BLaER1 (cell line): ENCODE measurements at regions not wholly inside any gene's neighbourhood (a gene's known extent, or its start where the extent isn't known, plus 50 kb on each side); places are given as distances from the start of the nearest gene placed in this dataset.
"Not testable (repeated sequence)": the region's sequence is repeated elsewhere in the genome, so short reads cannot be mapped to it uniquely, and the experiment has no call there.

ENCODE experiments used
- H3K27ac ChIP-seq: shearing (Covaris generic); formaldehyde crosslinking; 2 replicates; pipeline ENCODE4 v1.8.1; 2022
- H3K27me3 ChIP-seq: shearing (Covaris generic); formaldehyde crosslinking; 2 replicates; pipeline ENCODE4 v1.8.1; 2022
- H3K36me3 ChIP-seq: shearing (Covaris generic); formaldehyde crosslinking; 2 replicates; pipeline ENCODE4 v1.8.1; 2022
- H3K4me1 ChIP-seq: shearing (Covaris generic); formaldehyde crosslinking; 2 replicates; pipeline ENCODE4 v1.8.1; 2022
- H3K4me2 ChIP-seq: shearing (Covaris generic); formaldehyde crosslinking; 2 replicates; pipeline ENCODE4 v1.8.1; 2022
- H3K4me3 ChIP-seq: shearing (Covaris generic); formaldehyde crosslinking; 2 replicates; pipeline ENCODE4 v1.8.1; 2022
- H3K9ac ChIP-seq: shearing (Covaris generic); formaldehyde crosslinking; 2 replicates; pipeline ENCODE4 v1.8.1; 2022
- H3K9me3 ChIP-seq: shearing (Covaris generic); formaldehyde crosslinking; 2 replicates; pipeline ENCODE4 v1.8.1; 2022
- H4K20me1 ChIP-seq: shearing (Covaris generic); formaldehyde crosslinking; 2 replicates; pipeline ENCODE4 v1.8.1; 2022
- Cebpa-rat ChIP-seq: shearing (Covaris generic); IDR thresholded peaks from 2 replicates; pipeline ENCODE4 v1.8.1; 2022

DNA sequence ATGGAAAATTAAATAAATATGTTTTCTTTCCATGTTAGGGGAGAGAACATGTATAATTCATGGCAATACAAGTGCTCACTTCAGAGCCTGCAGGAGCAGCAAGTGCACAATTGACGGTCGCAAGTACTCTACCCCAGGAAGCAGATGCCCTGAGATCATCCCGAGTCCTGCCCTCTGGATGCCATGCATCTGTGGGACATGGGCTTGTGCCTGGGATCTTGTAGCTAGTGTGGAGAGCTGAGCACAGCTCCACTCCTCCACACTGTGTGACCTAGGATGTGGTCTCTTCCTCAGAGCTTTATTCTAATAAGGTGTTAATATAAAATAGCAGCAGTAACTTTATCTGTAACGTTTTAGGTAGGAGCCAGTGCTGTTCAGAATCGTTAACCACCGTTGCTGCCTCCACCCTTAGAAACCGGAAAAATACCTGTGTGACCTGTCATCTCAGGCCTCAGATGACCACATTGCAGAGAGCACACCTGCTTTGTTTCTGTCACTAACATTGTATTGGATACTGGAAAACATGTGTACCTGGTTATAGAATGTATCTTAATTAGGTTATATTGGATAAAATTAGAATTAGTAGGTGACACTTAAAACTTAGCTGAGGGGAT lies 105.0 kb upstream of the GOLGA6L6 start:
- no peaks in the 10 kb centered on the region for H3K36me3 ChIP-seq
- no peaks in the 10 kb centered on the region for H3K4me1 ChIP-seq
- no peaks in the 10 kb centered on the region for H3K27me3 ChIP-seq
- no peak overlapping the region for H3K27ac ChIP-seq
- H3K9me3 ChIP-seq: no peaks in the 10 kb centered on the region
- no peak for TF ChIP-seq Cebpa-rat
- no peaks in the 10 kb centered on the region for H4K20me1 ChIP-seq
- no peak overlapping the region for H3K4me2 ChIP-seq
- no peak overlapping the region for H3K4me3 ChIP-seq
- no peak overlapping the region for H3K9ac ChIP-seq

DNA sequence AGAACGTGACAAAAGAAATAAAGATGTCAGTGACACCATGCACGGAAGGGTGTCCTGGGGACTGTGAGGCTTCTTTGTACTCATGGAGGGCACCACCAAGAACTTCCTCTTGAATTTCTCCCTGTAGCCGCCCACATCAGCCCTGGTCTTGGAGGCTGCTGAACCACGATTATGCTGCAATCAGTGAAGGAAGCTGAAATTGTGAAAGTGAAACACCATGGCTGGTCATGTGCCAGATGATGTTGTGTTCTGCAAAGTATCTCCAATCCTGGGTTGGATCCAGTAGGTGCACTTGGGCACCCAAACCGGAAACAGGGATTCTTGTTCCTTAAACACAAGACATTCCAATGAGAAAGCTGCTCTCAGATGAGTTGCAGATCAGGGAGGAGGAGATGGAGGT lies 104.4 kb upstream of the GOLGA6L6 start:
- H3K36me3 ChIP-seq: no peaks in the 10 kb centered on the region
- peak overlapping the region; percentile 1; the same call in 1 of the 2 replicates for H3K4me2 ChIP-seq
- H3K9ac ChIP-seq: no peak overlapping the region
- H4K20me1 ChIP-seq: no peaks in the 10 kb centered on the region
- no peak for TF ChIP-seq Cebpa-rat
- no peak overlapping the region for H3K4me3 ChIP-seq
- no peak overlapping the region for H3K27ac ChIP-seq
- H3K9me3 ChIP-seq: no peaks in the 10 kb centered on the region
- no peaks in the 10 kb centered on the region for H3K4me1 ChIP-seq
- no peaks in the 10 kb centered on the region for H3K27me3 ChIP-seq

DNA sequence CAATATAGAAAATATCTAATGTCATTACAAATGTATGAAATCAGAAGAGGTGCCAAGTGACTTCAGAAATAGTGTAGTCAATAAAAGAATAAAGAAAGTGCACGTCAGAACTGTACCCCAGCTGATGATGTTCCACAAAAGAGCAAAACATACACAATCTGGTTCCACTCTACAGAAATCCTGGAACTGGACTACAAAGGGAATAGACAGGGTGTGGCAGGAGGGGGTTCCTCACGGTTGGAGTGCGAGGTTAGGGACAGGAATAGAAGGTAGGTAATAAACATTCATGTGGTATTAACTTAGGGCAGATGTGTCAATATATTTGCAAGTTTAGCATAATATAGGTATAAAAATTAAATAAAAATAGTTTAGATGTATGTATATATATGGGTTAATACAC lies 103.3 kb upstream of the GOLGA6L6 start:
- no peaks in the 10 kb centered on the region for H3K9me3 ChIP-seq
- H3K27me3 ChIP-seq: no peaks in the 10 kb centered on the region
- no peak overlapping the region for H3K9ac ChIP-seq
- TF ChIP-seq Cebpa-rat: no peak
- no peaks in the 10 kb centered on the region for H3K4me1 ChIP-seq
- H4K20me1 ChIP-seq: no peaks in the 10 kb centered on the region
- H3K4me3 ChIP-seq: no peak overlapping the region
- H3K36me3 ChIP-seq: no peaks in the 10 kb centered on the region
- H3K4me2 ChIP-seq: no peak overlapping the region
- no peak overlapping the region for H3K27ac ChIP-seq

DNA sequence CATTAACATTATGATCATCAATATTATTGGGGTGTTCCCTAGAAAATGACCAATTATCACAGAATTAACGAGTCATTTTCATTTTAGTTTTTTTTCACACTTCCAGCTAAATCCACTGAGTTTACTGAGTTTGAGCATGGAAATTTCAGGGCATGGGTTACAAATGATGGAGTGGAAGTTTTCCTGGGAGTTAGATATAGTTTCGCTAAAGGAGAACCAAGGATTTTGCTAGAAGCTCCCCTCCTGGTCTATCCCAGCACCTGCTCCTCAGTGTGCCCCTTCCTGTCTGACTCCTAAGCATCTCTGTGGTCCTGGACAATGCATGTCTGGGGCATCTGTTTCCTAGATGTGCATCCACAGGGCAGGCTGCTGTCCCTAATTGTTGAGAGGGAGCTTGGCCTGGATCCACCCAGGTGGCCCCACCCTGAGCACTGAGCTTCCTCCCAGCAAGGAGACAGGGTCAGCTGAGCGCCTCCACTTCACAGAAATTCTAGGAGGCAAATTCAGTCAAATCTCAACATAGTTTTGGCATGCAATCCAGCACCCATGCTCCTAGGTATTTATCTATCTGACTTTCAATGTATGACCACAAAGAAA lies 102.3 kb upstream of the GOLGA6L6 start:
- H3K9me3 ChIP-seq: no peaks in the 10 kb centered on the region
- no peak overlapping the region for H3K4me3 ChIP-seq
- H3K27me3 ChIP-seq: no peaks in the 10 kb centered on the region
- no peak overlapping the region for H3K9ac ChIP-seq
- TF ChIP-seq Cebpa-rat: no peak
- H3K4me2 ChIP-seq: no peak overlapping the region
- no peak overlapping the region for H3K27ac ChIP-seq
- H3K36me3 ChIP-seq: no peaks in the 10 kb centered on the region
- no peaks in the 10 kb centered on the region for H4K20me1 ChIP-seq
- no peaks in the 10 kb centered on the region for H3K4me1 ChIP-seq

DNA sequence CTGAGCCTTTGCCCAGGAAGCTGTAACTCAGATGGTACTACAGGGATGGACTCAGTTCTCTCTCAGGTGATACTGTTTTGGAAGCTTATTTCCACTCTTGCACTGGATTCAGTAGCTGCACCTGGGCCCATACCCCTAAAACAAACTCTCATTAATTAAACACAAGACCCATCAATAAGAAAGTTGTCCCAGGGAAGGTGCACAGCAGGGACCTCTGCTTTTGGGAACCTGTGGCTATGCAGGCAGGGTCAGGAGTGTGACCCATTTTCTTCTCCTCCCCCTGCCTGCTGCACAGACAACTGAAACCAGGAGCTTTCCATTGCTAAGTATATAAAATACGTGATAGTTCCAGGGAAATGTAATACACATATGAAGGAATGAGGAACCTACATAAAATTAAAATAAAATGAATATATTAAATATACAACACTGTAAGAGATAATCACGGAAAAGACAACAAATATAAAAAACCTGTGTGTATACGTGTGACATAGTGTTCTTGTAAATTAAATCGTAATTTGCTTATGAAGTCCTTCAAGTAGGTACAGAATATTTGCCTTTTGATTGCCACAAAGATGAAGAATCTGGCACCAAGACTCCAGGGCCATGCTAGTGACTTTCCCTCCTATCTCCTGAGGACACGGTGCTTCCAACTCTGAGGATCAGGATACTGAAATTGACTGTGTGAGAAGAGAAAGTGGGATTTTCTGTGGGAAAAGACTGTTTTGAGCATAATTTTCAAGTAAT lies 101.6 kb upstream of the GOLGA6L6 start:
- Histone ChIP-seq H3K36me3 (no peaks in the 10 kb centered on the region), H3K9ac (no peak overlapping the region), H3K4me2 (no peak overlapping the region), H3K9me3 (no peaks in the 10 kb centered on the region), H4K20me1 (no peaks in the 10 kb centered on the region), H3K4me1 (no peaks in the 10 kb centered on the region), H3K27me3 (no peaks in the 10 kb centered on the region), H3K27ac (no peak overlapping the region), H3K4me3 (no peak overlapping the region)
- no peak for TF ChIP-seq Cebpa-rat

DNA sequence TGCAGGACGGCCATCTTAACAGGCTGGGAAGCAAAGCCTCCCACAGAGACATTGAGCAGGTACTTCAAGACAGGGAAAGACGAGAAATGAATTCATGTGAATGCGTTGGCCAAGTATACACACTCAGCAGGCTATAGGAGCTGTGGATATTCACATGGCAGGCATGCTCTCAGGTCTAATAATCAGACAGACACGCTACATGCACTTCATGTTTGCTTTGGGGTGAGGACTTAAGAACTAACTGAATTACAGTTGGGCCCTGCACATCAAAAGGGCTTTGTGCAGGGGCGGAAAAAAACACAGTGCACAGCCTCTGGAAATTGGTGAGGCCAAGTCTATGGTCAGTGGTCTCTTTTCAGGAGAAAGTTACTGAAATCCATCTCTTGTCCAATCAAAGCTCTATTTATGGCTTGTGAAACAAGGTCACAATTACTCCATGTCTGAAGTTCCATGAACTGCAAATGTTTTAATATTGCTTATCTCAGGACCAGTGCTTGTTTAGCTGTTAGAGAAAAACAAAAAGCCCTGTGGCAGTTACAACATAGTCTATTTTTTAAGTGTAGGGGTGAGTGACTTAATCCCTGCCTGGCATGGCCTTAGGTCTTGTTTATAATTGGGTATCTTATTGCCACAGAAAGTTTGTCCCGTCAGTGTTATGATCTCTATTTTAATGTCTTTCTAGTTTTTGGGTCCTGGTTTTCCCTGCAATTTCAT lies 100.6 kb upstream of the GOLGA6L6 start:
- TF ChIP-seq Cebpa-rat: no peak
- H3K9me3 ChIP-seq: no peaks in the 10 kb centered on the region
- H3K4me3 ChIP-seq: no peak overlapping the region
- no peak overlapping the region for H3K4me2 ChIP-seq
- no peak overlapping the region for H3K27ac ChIP-seq
- no peaks in the 10 kb centered on the region for H4K20me1 ChIP-seq
- H3K36me3 ChIP-seq: no peaks in the 10 kb centered on the region
- H3K9ac ChIP-seq: no peak overlapping the region
- no peaks in the 10 kb centered on the region for H3K4me1 ChIP-seq
- no peaks in the 10 kb centered on the region for H3K27me3 ChIP-seq

DNA sequence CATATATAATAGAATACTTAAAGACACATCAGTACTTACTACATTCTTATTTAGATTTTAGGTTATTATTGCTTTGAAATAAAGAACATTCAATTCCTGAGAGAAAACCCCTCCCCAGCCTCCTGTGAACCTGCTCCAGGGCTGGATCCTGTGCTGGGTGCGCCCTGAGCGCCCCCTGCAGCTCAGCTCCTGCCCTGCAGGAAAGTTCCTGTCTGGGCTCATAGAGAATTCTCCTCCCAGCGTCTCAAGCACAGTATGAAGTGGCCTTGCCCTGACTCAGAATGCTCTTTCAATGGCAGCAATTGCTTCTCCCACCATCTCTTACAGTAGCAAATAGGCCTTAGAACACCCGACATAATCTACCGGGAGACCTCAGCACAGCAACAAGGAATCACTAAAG lies 98.8 kb upstream of the GOLGA6L6 start:
- H4K20me1 ChIP-seq: not testable (repeated sequence)

DNA sequence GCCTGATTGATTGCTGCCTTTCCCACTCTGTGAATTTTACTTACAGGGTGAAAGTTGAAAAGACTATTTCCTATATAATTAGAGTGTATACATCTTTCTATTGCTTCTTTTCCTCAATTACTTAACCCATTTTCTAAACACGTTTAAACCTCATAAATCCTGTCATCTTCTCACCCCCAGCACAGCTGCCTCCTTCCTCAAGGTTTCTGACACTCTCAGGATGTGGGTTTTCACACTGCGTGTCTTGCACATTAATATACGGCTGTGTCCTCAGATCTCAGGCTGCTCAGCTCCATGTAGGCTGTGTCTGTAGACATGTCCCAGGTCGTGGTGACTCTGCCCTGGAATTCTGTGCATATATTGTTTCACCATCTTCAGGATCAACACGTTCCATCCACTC lies 97.6 kb upstream of the GOLGA6L6 start:
- H4K20me1 ChIP-seq, H3K9me3 ChIP-seq, H3K27me3 ChIP-seq, H3K4me1 ChIP-seq, H3K9ac ChIP-seq, H3K27ac ChIP-seq, H3K36me3 ChIP-seq, H3K4me3 ChIP-seq, H3K4me2 ChIP-seq: not testable (repeated sequence)

More for the DNA sequence above, 98.8 kb upstream of the GOLGA6L6 start:
- not testable (repeated sequence) for H3K27me3 ChIP-seq, H3K4me3 ChIP-seq, H3K4me1 ChIP-seq, H3K36me3 ChIP-seq, H3K9ac ChIP-seq, H3K27ac ChIP-seq, H3K9me3 ChIP-seq, H3K4me2 ChIP-seq

DNA sequence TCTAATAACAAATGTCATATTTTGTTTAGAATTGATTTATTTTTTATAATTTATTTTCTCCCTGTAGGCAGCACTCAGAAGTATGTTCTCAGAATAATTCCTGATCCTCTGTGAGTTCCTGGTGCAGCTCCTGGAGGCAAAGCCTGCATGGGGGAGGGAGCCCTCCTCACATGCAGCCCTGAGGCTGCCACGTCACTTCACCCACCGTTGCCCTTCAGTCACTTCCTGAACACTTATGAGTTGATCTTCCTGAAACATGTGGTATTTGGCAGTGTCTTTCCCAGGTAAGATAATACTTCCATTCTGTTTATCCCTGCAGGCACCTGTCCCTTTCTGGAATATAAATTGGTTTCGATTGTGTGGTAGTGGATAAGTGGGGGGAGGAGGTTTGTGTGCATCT lies 95.9 kb upstream of the GOLGA6L6 start:
- H3K36me3 ChIP-seq: not testable (repeated sequence)

DNA sequence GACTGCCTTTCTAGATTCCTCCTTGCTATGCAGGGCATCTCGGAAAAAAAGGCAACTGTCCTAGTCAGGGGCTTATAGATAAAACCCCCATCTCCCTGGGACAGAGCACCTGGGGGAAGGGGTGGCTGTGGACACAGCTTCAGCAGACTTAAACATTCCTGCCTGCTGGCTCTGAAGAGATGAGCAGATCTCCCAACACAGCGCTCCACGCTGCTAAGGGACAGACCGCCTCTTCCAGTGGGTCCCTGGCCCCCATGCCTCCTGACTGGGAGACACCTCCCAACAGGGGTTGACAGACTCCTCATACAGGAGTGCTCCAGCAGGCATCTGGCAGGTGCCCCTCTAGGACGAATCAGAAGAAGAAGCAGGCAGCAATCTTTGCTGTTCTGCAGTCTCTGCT lies 87.9 kb upstream of the GOLGA6L6 start:
- not testable (repeated sequence) for H3K36me3 ChIP-seq, H3K27me3 ChIP-seq, H3K9me3 ChIP-seq, H4K20me1 ChIP-seq, H3K27ac ChIP-seq, H3K4me1 ChIP-seq, H3K4me3 ChIP-seq, H3K4me2 ChIP-seq, H3K9ac ChIP-seq

More for the DNA sequence above, 95.9 kb upstream of the GOLGA6L6 start:
- H3K9ac ChIP-seq, H3K4me2 ChIP-seq, H3K4me1 ChIP-seq, H3K4me3 ChIP-seq, H3K9me3 ChIP-seq, H4K20me1 ChIP-seq, H3K27me3 ChIP-seq, H3K27ac ChIP-seq: not testable (repeated sequence)

DNA sequence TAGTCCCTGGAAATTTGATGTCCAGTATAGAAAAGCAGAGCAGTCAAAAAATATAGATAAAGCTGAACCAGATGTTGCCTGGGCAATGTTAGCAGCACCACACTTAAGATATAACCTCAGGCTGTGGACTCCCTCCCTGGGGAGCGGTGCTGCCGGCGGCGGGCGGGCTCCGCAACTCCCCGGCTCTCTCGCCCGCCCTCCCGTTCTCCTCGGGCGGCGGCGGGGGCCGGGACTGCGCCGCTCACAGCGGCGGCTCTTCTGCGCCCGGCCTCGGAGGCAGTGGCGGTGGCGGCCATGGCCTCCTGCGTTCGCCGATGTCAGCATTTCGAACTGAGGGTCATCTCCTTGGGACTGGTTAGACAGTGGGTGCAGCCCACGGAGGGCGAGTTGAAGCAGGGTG lies 86.9 kb upstream of the GOLGA6L6 start:
- not testable (repeated sequence) for H3K36me3 ChIP-seq, H3K4me3 ChIP-seq, H4K20me1 ChIP-seq, H3K27me3 ChIP-seq, H3K27ac ChIP-seq, H3K4me2 ChIP-seq, H3K4me1 ChIP-seq, H3K9me3 ChIP-seq, H3K9ac ChIP-seq

DNA sequence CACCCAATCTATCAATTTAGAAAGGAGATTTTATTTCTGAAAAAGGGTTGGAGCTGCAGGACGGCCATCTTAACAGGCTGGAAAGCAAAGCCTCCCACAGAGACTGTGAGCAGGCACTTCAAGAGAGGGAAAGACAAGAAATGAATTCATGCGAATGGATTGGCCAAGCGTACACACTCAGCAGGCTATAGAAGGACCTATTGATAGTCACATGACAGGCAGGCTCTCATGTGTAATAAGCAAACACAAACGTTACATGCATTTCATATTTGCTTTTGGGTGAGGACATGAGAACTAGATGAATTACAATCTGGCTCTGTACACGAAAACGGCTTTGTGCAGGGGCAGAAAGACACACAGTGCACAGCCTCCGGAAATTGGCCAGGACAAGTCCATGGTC lies 83.9 kb upstream of the GOLGA6L6 start:
- H3K9ac ChIP-seq, H3K27ac ChIP-seq, H3K4me2 ChIP-seq, H4K20me1 ChIP-seq, H3K27me3 ChIP-seq, H3K4me3 ChIP-seq, H3K9me3 ChIP-seq, H3K4me1 ChIP-seq, H3K36me3 ChIP-seq: not testable (repeated sequence)

DNA sequence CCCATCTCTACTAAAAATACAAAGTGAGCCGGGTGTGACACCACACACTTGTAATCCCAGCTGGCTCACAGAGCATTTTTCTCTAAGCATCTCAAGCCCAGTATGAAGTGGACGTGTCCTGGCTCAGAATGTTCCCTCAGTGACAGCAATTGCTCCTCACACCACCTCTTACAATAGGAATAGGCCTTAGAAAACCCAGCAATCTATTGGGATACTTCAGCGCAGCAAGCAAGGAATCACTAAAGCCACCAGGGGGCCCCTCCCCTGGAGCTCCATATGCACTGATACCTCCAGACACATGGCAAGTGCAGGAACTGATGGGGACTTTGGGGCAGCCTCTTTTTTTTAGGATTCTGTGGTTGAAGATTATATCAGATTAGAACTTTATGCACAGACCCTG lies 82.5 kb upstream of the GOLGA6L6 start:
- not testable (repeated sequence) for H3K27me3 ChIP-seq, H3K4me2 ChIP-seq, H3K36me3 ChIP-seq, H3K4me3 ChIP-seq, H3K27ac ChIP-seq, H3K4me1 ChIP-seq, H3K9me3 ChIP-seq, H3K9ac ChIP-seq, H4K20me1 ChIP-seq

DNA sequence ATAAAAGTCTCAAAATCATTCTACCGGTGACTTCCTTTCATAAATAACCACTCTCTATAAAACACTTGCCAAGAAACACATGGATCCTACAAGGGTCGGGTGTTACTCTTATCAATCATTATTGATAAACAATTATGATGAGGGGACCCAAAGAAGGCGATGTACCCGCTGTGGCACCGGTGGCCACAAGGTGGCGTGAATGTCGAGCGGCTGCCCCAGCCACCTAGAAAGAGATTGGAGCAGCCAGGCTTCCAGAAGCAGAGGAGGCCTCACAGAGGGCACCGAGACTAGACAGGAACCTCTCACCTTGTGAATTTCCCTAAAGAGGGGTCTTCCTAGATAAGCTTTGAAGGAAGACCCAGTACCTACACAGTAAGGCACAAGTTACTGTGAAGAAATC lies 80.5 kb upstream of the GOLGA6L6 start:
- H3K27me3 ChIP-seq, H3K9ac ChIP-seq, H4K20me1 ChIP-seq, H3K27ac ChIP-seq, H3K4me1 ChIP-seq, H3K4me3 ChIP-seq, H3K9me3 ChIP-seq, H3K36me3 ChIP-seq, H3K4me2 ChIP-seq: not testable (repeated sequence)
